Lower lobe of right lung (tissue), 2 donors: ENCODE measurements at regions not wholly inside any gene's neighbourhood (a gene's known extent, or its start where the extent isn't known, plus 50 kb on each side); places are given as distances from the start of the nearest gene placed in this dataset.

Experiments
- ATAC-seq, 2 donors: fragments of 200-7000 bp; cut with Tn5 transposase; one replicate each; pipeline ENCODE4 v1.9.1; 2020 to 2022; ENCODE audit warnings: mild to moderate bottlenecking in 2 of 2, moderate library complexity in 2 of 2
- DNase-seq: peaks from one replicate; pipeline ENCODE4 v3.0.0-alpha.2; 2020
- H3K27ac ChIP-seq: fragments of 200-600 bp; one replicate; pipeline ENCODE4 v1.8.0; 2022
- H3K27me3 ChIP-seq: fragments of 200-600 bp; one replicate; pipeline ENCODE4 v1.8.0; 2022; ENCODE audit warnings: low read depth
- H3K36me3 ChIP-seq: fragments of 200-600 bp; one replicate; pipeline ENCODE4 v1.8.0; 2022; ENCODE audit warnings: mild to moderate bottlenecking
- H3K4me1 ChIP-seq: fragments of 200-600 bp; one replicate; pipeline ENCODE4 v1.8.0; 2022
- H3K4me3 ChIP-seq: fragments of 200-600 bp; one replicate; pipeline ENCODE4 v1.8.0; 2022; ENCODE audit warnings: mild to moderate bottlenecking
- H3K9me3 ChIP-seq: fragments of 200-600 bp; one replicate; pipeline ENCODE4 v1.8.0; 2022
- CTCF ChIP-seq: fragments of 200-600 bp; IDR thresholded peaks from one replicate; pipeline ENCODE4 v1.8.0; 2022; ENCODE audit warnings: antibody characterized with exemption, mild to moderate bottlenecking
- intact Hi-C: fragments of 100-400 bp; cut with DNase I; formaldehyde crosslinking; loops from one replicate; pipeline ENCODE4 v1.11.0; 2022
- donor health status: DM: no; HTN: yes; CAD: no; lungs with severe emphysema.

GRCh38 chr6:40796260-40797221 is 209.4 kb upstream of the LRFN2 start:
- H3K36me3 ChIP-seq, result no peaks in the 10 kb centered on the region
- H3K27ac ChIP-seq, result no peak overlapping the region
- no peak overlapping the region for H3K4me3 ChIP-seq
- H3K27me3 ChIP-seq, result no peaks in the 10 kb centered on the region
- no peaks in the 10 kb centered on the region for H3K9me3 ChIP-seq
- ATAC-seq (no peak), DNase-seq (no peak)
- intact Hi-C loops, result no loop called here
- H3K4me1 ChIP-seq, result peaks cover 11% of the 10 kb centered on the region
- TF ChIP-seq CTCF, result no peak

- intact Hi-C loops, result no loop called here
- no peaks in the 10 kb centered on the region for H3K9me3 ChIP-seq
These were observed 207.4 kb upstream of the LRFN2 start for GRCh38 chr6:40794586-40794985.

GRCh38 chr6:40792183-40792582 is 205.0 kb upstream of the LRFN2 start:
- H3K4me3 ChIP-seq, result no peak overlapping the region
- H3K36me3 ChIP-seq, result no peaks in the 10 kb centered on the region
- H3K27me3 ChIP-seq, result no peaks in the 10 kb centered on the region
- no peak for ATAC-seq
- intact Hi-C loops, result no loop called here
- no peak overlapping the region for H3K27ac ChIP-seq
- H3K4me1 ChIP-seq, result no peaks in the 10 kb centered on the region
- no peaks in the 10 kb centered on the region for H3K9me3 ChIP-seq
- TF ChIP-seq CTCF, result no peak
- DNase-seq, result no peak

More at GRCh38 chr6:40794586-40794985, 207.4 kb upstream of the LRFN2 start:
- H3K27ac ChIP-seq, result no peak overlapping the region
- DNase-seq (no peak), ATAC-seq (no peak)
- no peak overlapping the region for H3K4me3 ChIP-seq
- TF ChIP-seq CTCF, result no peak
- H3K27me3 ChIP-seq, result no peaks in the 10 kb centered on the region
- peaks cover 6% of the 10 kb centered on the region for H3K4me1 ChIP-seq
- no peaks in the 10 kb centered on the region for H3K36me3 ChIP-seq

GRCh38 chr6:40791004-40791403 is 203.8 kb upstream of the LRFN2 start:
- H3K9me3 ChIP-seq, result no peaks in the 10 kb centered on the region
- TF ChIP-seq CTCF, result no peak
- no peaks in the 10 kb centered on the region for H3K27me3 ChIP-seq
- no peaks in the 10 kb centered on the region for H3K36me3 ChIP-seq
- intact Hi-C loops, result no loop called here
- no peak overlapping the region for H3K4me3 ChIP-seq
- no peak overlapping the region for H3K27ac ChIP-seq
- ATAC-seq (no peak), DNase-seq (no peak)
- no peaks in the 10 kb centered on the region for H3K4me1 ChIP-seq

GRCh38 chr6:40788661-40789655 is 201.8 kb upstream of the LRFN2 start:
- no peak for ATAC-seq
- DNase-seq, result no peak
- Histone ChIP-seq H3K9me3 (no peaks in the 10 kb centered on the region), H3K4me3 (no peak overlapping the region), H3K36me3 (no peaks in the 10 kb centered on the region), H3K4me1 (no peaks in the 10 kb centered on the region), H3K27me3 (no peaks in the 10 kb centered on the region), H3K27ac (no peak overlapping the region)
- intact Hi-C loops, result no loop called here
- no peak for TF ChIP-seq CTCF
